GM21529 (cell line): ENCODE measurements at regions not wholly inside any gene's neighbourhood (a gene's known extent, or its start where the extent isn't known, plus 50 kb on each side); places are given as distances from the start of the nearest gene placed in this dataset.

Experiments used
- ATAC-seq: cut with Tn5 transposase; IDR thresholded peaks from one replicate; pipeline ENCODE4 v1.9.1; 2021; ENCODE audit not compliant: unreplicated experiment

DNA sequence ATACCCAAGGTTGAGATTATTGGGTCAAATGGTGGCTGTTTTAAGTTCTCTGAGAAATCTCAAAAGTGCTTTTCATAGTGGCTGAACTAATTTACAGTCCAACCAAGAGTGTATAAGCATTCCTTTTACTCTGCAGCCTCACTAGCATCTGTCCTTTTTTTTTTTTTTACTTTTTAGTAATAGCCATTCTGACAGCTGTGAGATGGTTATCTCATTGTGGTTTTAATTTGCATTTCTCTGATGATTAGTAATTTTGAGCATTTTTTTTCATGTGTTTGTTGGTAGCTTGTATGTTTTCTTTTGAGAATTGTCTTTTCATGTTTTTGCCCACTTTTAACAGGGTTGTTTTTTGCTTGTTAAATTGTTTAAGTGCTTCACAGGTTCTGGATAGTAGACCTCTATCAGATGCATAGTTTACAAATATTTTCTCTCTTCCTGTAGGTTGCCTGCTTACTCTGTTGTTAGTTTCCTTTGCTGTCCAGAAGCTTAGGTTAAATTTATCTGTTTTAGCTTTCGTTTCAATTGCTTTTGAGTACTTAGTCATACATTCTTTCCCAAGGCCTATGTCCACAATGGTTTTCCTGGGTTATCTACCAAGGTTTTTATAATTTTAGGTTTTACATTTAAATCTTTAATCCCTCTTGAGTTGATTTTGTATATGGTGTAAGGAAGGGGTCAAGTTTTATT, 881.3 kb upstream of the SEL1L start:
- ATAC-seq, result no peak

DNA sequence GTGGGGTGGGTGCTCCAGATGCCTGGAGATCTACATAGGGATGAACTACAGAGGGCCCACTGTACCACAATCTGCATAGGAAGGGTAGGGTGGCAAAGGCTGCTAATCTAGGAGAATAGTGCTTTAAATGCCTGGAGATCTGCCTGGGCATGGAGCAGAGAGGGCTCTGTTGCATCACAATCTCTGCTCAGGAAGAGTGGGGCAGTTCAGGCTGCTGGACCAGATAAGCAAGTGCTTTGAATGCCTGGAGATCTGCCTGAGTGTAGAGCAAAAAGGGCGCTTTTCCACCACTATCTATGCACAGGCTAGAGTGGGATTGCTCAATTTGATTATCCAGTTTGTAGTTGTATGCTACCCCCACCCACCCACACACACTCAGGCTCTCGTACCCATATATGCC, 886.3 kb upstream of the SEL1L start:
- ATAC-seq, result no peak

DNA sequence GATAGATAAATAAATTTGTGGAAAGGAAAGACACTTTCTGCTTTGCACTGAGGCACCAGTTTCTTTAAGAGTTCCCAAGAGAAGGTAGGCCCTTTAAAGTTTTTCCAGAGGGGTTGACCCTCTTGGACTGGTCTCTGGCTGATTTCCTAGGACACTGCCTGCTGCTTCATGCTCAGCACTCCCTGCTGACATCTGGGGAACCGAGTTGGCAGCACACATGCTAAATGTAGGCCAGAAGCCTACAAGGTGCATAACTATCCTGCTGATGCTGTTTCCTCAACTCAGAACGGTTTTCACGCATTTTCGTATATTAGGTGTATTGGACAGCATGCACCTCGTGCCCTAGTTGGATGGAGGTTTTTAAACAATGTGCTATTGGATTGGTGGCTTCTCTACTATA, 887.2 kb upstream of the SEL1L start:
- ATAC-seq, result no peak

DNA sequence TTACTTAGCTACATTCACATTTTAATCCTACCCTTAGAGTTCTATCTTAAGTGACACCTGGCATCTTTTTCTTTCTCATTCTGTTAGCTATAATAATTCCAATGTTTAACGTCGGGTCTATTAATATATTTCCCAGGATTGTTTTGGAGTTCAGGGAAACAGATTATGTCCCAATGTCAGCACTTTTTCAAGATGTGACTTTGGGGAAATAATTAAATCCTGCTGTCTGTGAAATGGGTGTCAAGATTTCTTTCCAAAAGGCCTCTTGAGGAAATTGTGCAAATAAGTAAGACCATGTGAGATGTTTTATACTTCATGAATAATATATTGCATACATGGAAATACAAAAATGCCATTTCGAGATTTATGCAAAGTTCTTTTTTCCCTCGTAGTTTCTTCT, 887.6 kb upstream of the SEL1L start:
- no peak for ATAC-seq

DNA sequence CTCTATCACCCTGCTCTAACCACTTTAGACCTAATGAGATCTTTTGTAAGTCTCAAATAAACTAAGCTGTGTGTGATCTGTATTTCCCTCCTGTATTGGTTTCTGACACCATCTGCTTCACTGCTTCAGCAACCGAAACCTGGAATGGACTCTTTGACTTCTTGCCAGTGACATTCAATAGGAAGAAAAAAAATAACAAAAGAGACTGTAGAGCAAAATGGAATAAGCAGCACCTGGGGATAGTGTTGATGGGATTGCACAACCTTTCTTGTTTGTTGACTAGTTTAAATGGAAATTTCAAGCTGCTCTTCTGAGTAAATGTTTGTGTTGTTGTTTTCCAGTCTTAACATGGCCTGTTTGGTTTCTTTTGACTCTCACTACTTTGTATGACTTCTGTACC, 888.6 kb upstream of the SEL1L start:
- ATAC-seq, result no peak

DNA sequence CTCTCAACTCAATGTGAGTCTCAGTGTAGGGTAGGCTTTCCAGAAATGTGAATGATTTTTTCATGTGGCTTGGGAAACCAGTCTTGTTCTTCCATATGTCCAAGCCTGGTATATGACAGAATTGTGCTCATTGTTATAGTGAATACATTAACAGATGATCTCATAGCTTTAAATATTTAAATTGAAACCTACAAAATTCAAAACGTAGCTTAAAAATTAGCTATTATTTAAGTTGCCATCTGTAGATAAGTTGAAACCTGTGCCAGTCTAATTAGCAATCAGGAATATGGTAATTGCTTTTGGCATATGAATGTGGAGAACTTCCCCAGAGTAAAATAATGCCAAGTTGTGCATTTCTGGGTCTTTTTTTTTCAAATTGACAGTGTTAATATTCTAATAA, 891.6 kb upstream of the SEL1L start:
- ATAC-seq, result no peak

DNA sequence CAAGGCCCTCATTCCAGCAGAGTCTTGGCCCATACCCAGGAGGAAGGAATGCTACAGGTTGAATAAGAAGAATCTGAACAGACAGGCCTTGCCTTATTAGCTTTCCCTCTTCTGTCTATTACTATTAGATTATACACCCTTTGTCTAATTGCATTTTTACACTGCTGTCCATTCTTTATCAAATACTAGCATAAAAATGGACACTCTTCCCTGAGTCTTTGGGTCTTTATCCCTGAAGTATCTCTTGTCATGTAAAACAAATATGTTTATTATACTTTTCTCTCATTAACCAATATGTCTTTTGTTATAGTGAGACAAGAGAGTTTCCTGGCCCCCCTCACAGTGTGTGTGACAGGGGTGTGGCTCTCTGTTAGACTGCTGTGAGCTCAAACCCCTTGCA, 897.4 kb upstream of the SEL1L start:
- no peak for ATAC-seq

DNA sequence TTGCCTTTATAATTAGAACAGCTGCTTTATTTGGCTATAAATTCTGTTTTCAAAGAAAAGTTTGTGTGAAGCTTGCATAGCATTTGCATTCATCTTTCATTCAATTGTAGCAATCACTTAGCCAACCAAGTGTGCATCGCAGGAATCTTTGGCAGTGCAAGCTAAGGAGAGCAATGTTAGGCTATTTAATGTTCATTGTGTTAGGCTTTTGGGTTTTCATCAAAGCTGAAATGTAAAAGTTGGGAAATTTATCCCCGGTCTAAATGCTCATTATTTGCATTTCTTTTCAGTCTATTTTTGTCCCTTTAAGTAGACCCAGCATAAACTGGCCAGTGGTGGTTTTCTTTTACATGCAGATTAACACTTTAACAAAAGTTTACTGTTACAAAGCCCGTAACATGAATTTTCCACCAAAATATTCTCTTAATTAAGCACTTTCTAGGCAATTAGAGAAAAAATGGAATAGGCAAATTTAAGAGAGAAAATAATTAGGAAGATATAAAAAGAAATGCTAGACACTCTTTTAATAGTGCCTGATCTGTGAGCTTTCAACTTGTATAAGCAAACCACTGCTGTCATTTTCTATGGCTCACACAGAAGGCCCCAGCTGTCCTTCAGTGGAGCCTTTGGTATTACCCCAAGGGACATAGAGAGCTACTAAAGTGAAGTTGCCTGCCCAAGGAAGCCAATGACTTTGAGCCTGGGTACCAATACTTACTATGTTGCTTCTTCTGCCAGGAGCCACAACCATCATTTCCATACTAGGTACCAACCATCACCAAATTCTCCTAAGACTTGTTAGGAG, 898.9 kb upstream of the SEL1L start:
- ATAC-seq, result no peak

DNA sequence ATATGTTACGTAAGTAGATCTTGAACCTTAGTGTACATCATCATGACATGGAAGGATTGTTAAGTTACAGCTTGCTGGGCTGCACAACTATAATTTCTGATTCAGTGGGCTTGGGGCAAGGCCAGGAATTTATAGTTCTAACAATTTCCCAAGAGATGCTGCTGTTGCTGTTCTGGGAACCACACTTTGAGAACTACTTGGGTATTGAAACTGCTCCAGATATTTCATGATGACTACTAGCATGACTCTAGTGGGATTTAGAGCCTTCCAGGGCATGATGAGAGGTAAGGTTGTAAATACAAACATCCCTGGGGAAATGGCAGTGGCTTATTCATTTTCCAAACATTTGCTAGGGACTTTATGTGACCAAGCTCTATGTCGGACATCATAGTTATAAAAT, 904.8 kb upstream of the SEL1L start:
- ATAC-seq, result no peak

DNA sequence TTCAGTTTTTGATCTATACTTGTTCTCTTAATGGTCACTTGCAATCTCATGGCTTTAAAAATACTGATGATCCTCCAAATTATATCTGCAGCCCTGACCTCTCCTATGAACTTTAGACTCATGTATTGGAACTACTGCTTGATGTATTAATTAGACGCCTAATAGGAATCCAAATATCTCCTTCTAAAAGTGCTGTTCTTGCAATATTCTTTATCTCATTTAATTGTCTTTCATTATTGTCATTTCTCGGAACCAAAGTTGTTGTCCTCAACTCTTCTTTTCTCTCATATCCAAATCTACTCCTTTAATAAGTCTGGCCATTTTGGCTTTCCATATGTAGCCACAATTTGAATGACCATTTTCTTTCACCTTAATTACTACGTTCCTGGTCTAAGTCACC, 907.6 kb upstream of the SEL1L start:
- ATAC-seq, result no peak

DNA sequence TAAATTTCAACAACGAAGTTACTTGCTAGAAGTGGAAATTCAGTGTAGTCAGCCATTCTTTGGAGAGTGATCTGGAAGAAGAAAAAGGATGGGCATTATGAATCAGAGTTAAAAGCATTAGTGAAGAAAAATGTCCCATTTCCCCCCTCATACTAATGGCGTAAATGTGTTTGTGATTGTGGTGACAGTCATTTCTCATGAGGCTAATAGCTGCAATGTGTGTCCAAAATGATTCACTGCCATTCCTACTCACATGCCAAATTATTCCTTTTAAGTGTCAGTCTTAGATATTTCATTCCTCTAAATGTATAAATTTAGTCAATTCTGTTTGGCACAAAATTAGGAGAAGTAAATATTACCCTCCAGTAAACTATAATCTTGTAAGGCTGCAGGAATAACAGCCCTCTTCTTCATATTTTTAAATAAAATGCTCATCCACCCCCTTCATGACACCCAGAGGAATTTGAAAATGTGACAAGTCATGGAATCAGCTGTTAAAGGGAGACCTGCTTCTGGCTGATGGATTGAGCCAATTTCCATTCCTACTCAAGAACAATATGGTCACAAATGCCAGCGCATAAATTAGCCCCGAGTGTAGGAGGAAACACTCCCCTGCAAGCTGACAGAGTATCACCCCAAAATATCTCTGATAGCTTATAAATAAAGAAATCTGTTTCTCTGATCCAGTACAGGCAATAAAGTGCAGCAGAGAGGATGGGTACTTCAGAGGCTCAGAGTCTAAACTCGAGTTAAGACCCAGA, 912.3 kb upstream of the SEL1L start:
- no peak for ATAC-seq

DNA sequence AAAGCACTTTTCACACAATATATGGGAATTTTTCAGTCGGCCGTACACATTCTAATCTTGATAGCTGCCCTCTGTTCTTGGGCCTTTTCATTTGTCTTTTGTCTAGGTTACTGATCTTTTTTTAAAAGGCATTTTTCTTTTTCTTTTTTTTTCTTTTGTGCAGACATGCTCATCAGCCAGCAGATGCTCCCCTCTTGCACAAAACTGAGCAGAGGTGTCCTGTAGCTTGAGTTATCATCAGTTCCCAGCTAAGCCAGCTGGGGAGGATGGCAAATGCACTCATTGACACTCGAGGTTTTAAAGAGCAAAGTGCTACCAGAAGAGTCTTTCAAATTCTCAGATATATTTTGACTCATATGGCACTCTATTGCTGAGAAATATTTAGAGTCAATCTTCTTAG, 913.9 kb upstream of the SEL1L start:
- no peak for ATAC-seq

DNA sequence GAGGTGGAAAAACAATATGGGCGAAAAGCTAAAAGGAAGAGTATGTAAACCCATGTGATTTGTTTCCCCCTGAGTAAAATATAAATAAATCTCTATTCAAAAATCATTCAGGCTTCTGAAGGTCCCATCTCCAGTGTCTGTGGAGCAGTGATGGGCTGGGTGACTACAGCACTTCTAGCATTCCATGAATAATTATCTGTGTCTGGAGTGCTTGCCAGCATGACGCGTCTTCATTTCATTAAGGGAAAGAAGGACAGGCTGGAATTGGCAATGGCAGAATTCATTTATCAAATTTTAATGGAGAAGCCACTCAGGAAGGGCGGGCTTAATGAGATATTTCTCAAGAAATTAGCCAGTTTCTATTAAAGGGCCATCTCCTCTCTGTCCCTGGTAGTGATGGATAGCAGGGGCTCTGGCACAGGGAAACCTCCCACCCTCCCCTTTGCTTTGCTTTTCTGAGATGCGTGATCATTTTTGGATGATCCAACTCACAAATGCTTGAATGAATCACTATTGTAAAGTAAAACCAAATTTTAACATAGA, 916.3 kb upstream of the SEL1L start:
- ATAC-seq, result no peak

DNA sequence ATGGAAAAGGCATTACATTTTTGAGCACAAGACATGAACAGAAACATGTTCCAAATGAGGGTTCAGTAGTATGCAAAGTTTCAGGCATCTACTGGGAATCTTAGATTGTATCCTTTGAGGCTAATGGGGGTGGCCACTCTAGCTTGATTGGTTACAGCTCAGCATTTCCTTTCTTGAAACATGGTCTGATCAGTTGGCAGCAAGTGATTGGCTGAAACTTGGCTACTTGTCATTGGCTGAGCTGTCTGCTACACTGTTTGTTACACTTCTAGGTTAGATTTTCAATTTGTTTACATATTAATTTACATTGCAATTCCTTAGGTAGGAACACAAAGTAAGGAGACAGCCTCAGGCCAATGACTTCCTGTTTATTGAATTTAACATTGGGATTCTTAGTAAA, 918.0 kb upstream of the SEL1L start:
- no peak for ATAC-seq

DNA sequence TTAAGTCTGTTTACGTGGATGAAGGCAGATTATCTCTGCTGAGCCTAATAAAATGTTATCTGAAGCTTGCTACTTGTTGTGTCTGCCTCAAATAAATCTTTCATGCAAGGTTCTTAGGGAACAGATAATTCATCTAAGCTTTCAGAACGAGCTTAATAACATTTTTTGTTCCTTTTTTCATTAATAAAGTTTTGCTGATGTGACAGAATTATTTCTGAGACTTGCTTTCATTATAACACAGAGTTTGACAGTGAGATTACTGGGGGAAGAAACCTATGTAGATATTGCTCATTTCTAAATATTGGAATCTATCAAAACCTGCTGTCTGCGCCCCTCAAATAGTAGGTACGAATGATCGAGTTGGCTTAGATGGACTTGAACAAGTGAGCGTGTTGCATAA, 948.7 kb upstream of the SEL1L start:
- ATAC-seq, result no peak

DNA sequence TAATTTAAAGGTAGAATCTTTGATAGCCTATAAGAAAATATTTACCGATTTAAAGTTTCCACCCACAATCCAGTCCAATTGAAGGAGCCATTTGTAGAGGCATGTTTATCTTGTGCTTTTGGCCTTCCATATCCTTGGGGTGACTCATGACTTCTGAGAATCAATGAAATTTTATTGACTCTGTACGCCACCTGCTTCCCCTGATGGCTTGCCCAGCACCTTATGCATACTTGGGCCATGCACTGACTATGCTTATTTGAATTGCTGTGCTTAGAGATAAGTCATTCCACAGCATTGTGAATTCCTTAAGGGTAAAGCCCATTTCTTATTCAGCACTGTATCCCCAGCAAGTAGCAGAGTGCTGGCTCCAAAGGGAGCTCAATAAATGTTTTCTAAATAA, 954.8 kb upstream of the SEL1L start:
- ATAC-seq, result no peak

DNA sequence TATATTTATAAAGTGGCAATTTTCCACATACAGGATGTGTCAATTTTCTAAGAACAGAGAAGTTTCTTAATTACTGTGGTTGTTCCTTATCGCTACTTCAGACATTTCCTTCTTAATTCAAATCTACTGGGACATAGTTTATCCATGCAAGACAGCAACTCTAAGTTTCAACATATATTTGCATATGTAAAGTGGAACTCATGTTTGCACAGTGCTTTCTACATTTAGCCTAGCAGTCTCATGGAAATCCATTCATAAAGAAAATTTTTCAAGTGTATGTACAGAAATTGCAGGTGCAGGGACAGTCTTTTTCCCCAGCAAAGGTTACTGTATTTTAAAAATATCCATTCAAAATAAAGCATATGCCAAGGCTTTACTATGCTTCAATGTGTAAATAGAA, 956.7 kb upstream of the SEL1L start:
- ATAC-seq, result no peak

DNA sequence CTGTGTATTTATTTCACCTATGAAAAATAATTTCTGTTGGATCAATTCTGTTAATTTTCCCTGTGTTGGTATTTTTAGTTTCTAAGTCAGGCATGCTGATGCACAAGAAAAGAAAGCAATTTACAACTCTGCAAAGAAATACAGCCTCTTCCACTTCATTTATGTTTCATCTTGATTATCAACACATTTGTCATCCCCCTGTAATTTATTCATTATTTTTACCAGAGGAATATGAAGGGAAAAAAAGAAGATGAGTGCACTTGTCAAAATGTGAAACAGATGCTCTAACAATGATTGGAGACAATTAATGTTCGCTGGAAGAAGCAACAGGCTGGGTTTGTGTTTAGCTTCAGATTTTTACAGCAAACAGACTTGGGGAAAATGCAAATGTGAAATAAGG, 958.5 kb upstream of the SEL1L start:
- ATAC-seq, result no peak

DNA sequence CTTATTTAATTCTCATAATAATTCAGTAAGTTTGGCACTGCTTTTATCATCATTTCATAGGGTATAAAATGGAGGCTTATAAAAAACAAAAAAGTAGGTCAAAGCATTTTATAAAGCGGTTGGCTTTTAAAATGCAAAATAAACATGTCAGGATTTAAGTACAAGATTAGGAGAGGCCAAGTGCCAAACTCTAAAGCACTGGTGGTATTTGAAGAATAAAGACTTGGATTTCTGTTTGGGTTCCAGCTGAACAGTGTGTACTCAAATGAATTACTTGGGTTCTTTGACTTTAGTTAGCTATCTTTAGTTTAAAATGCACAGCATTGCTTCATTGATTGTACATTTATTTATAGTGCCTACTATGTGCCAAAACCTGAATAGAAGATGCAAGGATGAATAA, 966.6 kb upstream of the SEL1L start:
- ATAC-seq, result no peak

DNA sequence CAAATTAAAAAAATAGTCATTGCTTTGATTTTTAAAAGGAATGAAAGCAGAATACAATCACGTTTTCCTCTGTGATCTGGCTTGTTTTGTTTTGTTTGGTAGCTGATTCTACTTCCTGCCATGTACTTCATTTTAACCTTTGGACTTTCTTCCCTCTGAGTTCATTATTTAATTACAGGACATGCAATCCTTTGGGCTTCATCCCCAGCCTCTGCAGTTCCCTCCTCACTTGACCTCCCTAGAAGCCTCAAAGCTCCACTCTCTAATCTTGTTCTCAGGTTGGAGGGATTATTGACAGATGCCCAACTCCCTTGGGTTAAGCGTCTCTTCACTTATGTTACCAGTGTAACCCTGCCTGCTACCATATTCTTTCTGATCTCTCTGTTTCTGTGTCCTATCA, 967.9 kb upstream of the SEL1L start:
- no peak for ATAC-seq

DNA sequence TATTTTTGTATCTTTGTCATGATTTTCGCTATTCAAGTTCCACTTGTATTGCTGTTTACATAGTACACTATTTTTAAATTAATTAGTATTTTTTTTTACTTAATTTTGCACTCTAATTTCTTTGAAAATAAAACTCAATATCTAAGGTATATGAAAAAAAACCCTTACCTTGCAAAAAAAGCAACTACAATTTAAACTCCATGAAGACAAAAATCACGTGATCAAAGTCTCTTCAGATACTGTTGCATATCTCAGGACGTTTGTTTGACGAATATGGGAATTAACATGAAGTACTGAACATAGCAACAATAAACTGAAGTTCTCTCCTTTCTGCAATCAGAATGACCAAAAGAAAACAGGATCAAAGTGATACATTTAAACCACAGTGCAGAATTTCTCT, 968.4 kb upstream of the SEL1L start:
- no peak for ATAC-seq

DNA sequence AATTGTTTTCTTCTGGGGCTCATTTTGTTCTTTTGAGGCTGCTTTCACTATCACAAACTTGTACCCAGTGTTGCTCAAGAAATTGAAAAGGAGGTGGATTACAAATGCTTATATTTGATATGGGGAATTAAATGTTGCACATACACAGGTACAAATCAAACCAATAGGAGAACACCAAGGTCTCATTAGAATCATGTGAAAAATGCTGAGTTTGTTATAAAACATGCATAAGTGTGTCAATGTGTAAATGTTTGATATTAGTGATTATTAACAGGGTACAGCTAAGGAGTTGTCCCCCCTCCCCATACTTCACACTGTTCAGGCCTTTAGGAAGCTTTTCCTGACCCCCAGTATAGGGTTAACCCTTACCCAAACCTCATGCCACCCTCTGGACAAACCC, 971.2 kb upstream of the SEL1L start:
- ATAC-seq, result no peak
